BJ (cell line): ENCODE measurements at regions not wholly inside any gene's neighbourhood (a gene's known extent, or its start where the extent isn't known, plus 50 kb on each side); places are given as distances from the start of the nearest gene placed in this dataset.
A peak's percentile ranks its signal among the peaks of the same experiment; 100 is the strongest.

Experiments used
- CTCF ChIA-PET: fragments of 350-600 bp; formaldehyde crosslinking; extraction: SDS; loops from one replicate; lab custom pipeline; 2021; ENCODE audit warnings: antibody characterized with exemption, inconsistent platforms; lab: Yijun Ruan, JAX
- POLR2A ChIA-PET: fragments of 300-600 bp; sonication (Branson Sonifier 250); formaldehyde crosslinking; extraction: SDS; loops from one replicate; lab custom pipeline; 2021; ENCODE audit warnings: antibody characterized with exemption; lab: Charles Lee
- DNase-seq: peaks from one replicate; pipeline ENCODE4 v3.0.0-alpha.2; 2011; ENCODE audit warnings: low read depth
- H3K27me3 ChIP-seq: 2 replicates; pipeline ENCODE4 v1.6.0; 2011; ENCODE audit warnings: low read length; ENCODE audit not compliant: control insufficient read depth, insufficient read depth
- H3K36me3 ChIP-seq: 2 replicates; pipeline ENCODE4 v1.5.1; 2011; ENCODE audit warnings: low read length; ENCODE audit not compliant: control insufficient read depth, insufficient read depth
- H3K4me3 ChIP-seq: 2 replicates; pipeline ENCODE4 v1.5.1; 2011; ENCODE audit warnings: low read depth, mild to moderate bottlenecking, control low read depth, low read length
- CTCF ChIP-seq: IDR thresholded peaks from 2 replicates; pipeline ENCODE4 v1.5.1; 2011; ENCODE audit warnings: low read depth, mild to moderate bottlenecking, control low read depth, inconsistent platforms, low read length, moderate library complexity; ENCODE audit not compliant: insufficient read depth

GRCh38 chr3:147620906-147621305 lies 211.7 kb downstream of the ZIC1 start:
- Histone ChIP-seq H3K36me3 (no peaks in the 10 kb centered on the region), H3K4me3 (no peak overlapping the region), H3K27me3 (no peaks in the 10 kb centered on the region)
- peak; percentile 5 for DNase-seq
- POLR2A ChIA-PET: no interaction called here
- CTCF ChIA-PET: interaction anchor here (1.0 kb wide), 1 partner anchor 8 kb away, joined by 3 read pairs; no protein-coding TSS in a partner anchor
- TF ChIP-seq CTCF: no peak

- ChIA-PET CTCF (no interaction called here), POLR2A (no interaction called here)
- no peaks in the 10 kb centered on the region for H3K27me3 ChIP-seq
- H3K4me3 ChIP-seq: no peak overlapping the region
- no peaks in the 10 kb centered on the region for H3K36me3 ChIP-seq
- DNase-seq: no peak
- no peak for TF ChIP-seq CTCF
Observed at GRCh38 chr3:147630921-147631415, 221.8 kb downstream of the ZIC1 start.

GRCh38 chr3:147640781-147641180 lies 231.6 kb downstream of the ZIC1 start:
- ChIA-PET POLR2A (no interaction called here), CTCF (no interaction called here)
- no peak overlapping the region for H3K4me3 ChIP-seq
- no peaks in the 10 kb centered on the region for H3K27me3 ChIP-seq
- no peak for TF ChIP-seq CTCF
- H3K36me3 ChIP-seq: no peaks in the 10 kb centered on the region
- DNase-seq: no peak

GRCh38 chr3:147645761-147646160 lies 236.6 kb downstream of the ZIC1 start:
- CTCF ChIA-PET: no interaction called here
- Histone ChIP-seq H3K4me3 (no peak overlapping the region), H3K27me3 (no peaks in the 10 kb centered on the region), H3K36me3 (no peaks in the 10 kb centered on the region)
- POLR2A ChIA-PET: no interaction called here
- no peak for TF ChIP-seq CTCF
- no peak for DNase-seq

DNA sequence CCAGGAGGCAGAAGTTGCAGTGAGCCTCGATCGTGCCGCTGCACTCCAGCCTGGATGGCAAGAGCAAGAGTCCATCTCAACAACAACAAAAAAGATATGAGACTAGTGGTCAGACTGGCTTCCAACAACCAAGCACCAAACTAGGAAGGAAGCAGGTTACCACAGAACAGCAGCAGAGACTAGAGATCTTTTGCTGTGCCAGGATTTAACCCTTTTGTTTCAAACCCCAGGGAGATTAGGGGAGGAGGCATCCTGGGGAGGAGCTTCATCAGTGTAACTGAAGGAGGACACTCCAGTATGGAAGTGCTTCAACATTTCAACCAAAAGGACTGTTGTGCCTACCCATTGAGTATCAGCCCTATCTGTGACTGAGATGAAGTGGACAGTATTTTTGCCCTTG lies 240.3 kb downstream of the ZIC1 start:
- no peak for TF ChIP-seq CTCF
- POLR2A ChIA-PET: no interaction called here
- no peak for DNase-seq
- CTCF ChIA-PET: no interaction called here
- no peaks in the 10 kb centered on the region for H3K27me3 ChIP-seq
- no peak overlapping the region for H3K4me3 ChIP-seq
- no peaks in the 10 kb centered on the region for H3K36me3 ChIP-seq
